ENCODE measurements at regions not wholly inside any gene's neighbourhood (a gene's known extent, or its start where the extent isn't known, plus 50 kb on each side); places are given as distances from the start of the nearest gene placed in this dataset.

GRCh38 chr3:65268426-65268825 is 580.6 kb upstream of the ADAMTS9 start:
- ChIA-PET CTCF (no interaction called here), SMC1A (ENCODE audit: uncharacterized antibody, unreplicated experiment) (no interaction called here), POLR2A (no interaction called here), RAD21 (ENCODE audit: unreplicated experiment) (no interaction called here)
- Histone ChIP-seq H3K9me3 (replicated peaks; ENCODE audit: control insufficient read depth, insufficient read depth, low read length) (no peaks in the 10 kb centered on the region), H4K20me1 (ENCODE audit: control insufficient read depth, insufficient read depth) (no peaks in the 10 kb centered on the region), H3K36me3 (ENCODE audit: control insufficient read depth in 2 of 2, insufficient read depth in 2 of 2, low read length in 1 of 2) (no peaks in the 10 kb centered on the region), H3K9ac (ENCODE audit: control insufficient read depth, insufficient read depth, low read length) (no peak overlapping the region), H3K4me3 (no peak overlapping the region), H3K79me2 (ENCODE audit: control insufficient read depth, insufficient read depth, low read length) (no peaks in the 10 kb centered on the region), H3K4me2 (ENCODE audit: control insufficient read depth, insufficient read depth) (no peak overlapping the region), H3K27me3 (replicated peaks in 1 of 2; ENCODE audit: control insufficient read depth in 2 of 2, insufficient read depth in 2 of 2, low read length in 1 of 2) (no peaks in the 10 kb centered on the region), H3K27ac (ENCODE audit: control insufficient read depth, insufficient read depth) (no peak overlapping the region), H3K4me1 (ENCODE audit: control insufficient read depth, insufficient read depth, low read length) (no peaks in the 10 kb centered on the region), H2AFZ (ENCODE audit: control insufficient read depth, low read depth, low read length) (no peak overlapping the region)
- 0% methylated on average over 1 of the region's 1 CpG for WGBS (ENCODE audit: insufficient coverage, insufficient replicate concordance, low lambda C conversion rate, missing lambda C conversion rate)
- TF ChIP-seq BACH1 (IDR thresholded peaks at IDR 0.05; ENCODE audit: borderline replicate concordance): no peak
- TF ChIP-seq MAX (IDR thresholded peaks at IDR 0.05; ENCODE audit: low read depth, low read length): no peak
- no peak for TF ChIP-seq TARDBP (IDR thresholded peaks at IDR 0.05; ENCODE audit: borderline replicate concordance)
- no peak for TF ChIP-seq ASH2L (IDR thresholded peaks at IDR 0.05; ENCODE audit: borderline replicate concordance, low read depth)
- no peak for TF ChIP-seq PKNOX1 (IDR thresholded peaks at IDR 0.05)
- no peak for TF ChIP-seq PML (IDR thresholded peaks at IDR 0.05; ENCODE audit: low read length)
- TF ChIP-seq ATF3 (IDR thresholded peaks at IDR 0.05; ENCODE audit: borderline replicate concordance, extremely low read depth, low read depth, low read length): no peak
- TF ChIP-seq SMAD5 (IDR thresholded peaks at IDR 0.05; ENCODE audit: low read depth): no peak
- no peak for TF ChIP-seq CBFB (IDR thresholded peaks at IDR 0.05; ENCODE audit: low read depth)
- no peak for TF ChIP-seq RAD21 (IDR thresholded peaks at IDR 0.05; ENCODE audit: insufficient read depth, low read depth, low read length)
- no peak for TF ChIP-seq KAT2A (conservative IDR thresholded peaks at IDR 0.05; ENCODE audit: control insufficient read depth, low read depth, low read length)
- no peak for TF ChIP-seq POU2F2 (IDR thresholded peaks at IDR 0.05; ENCODE audit: borderline replicate concordance, low read depth, low read length)
- no peak for TF ChIP-seq BRCA1 (IDR thresholded peaks at IDR 0.05; ENCODE audit: low read depth, low read length)
- no peak for TF ChIP-seq PBX3 (IDR thresholded peaks at IDR 0.05; ENCODE audit: insufficient replicate concordance, low read depth, low read length)
- no peak for TF ChIP-seq NFYB (IDR thresholded peaks at IDR 0.05; ENCODE audit: insufficient read depth, low read depth, low read length)
- TF ChIP-seq NBN (IDR thresholded peaks at IDR 0.05): no peak
- no peak for TF ChIP-seq YBX1 (IDR thresholded peaks at IDR 0.05)
- no peak for TF ChIP-seq HDAC2 (IDR thresholded peaks at IDR 0.05)
- TF ChIP-seq NR2F1 (conservative IDR thresholded peaks at IDR 0.05): no peak
- TF ChIP-seq SMC3 (IDR thresholded peaks at IDR 0.05; ENCODE audit: borderline replicate concordance, low read length): no peak
- FAIRE-seq (no peak), ATAC-seq (no peak), DNase-seq (ENCODE audit: low read depth, low spot score) (no peak)
- in situ Hi-C loops (cut with MboI): no loop called here
- BruUV-seq (replicated peaks): no TSS peak
- intact Hi-C loops (cut with micrococcal nuclease; ENCODE audit: unreplicated experiment): no loop called here

All from GM12878 (cell line).